Stimulated activated CD4-positive, alpha-beta T cell treated with anti-CD3 and anti-CD28 coated beads, Interleukin-15, amount 100 ng/mL, for 1 hour (primary cell): ENCODE measurements at regions not wholly inside any gene's neighbourhood (a gene's known extent, or its start where the extent isn't known, plus 50 kb on each side); places are given as distances from the start of the nearest gene placed in this dataset.

Source experiments
- DNase-seq, 2 donors: peaks; one replicate each; pipeline ENCODE4 v3.0.0-alpha.2; 2020; ENCODE audit warnings: low read depth in 1 of 2, low spot score in 1 of 2

GRCh38 chr4:156006192-156006591, 52.5 kb upstream of the CTSO start:
- peak in 1 of 2 donors; percentile 0 for DNase-seq
